NCI-H345 (cell line): ENCODE measurements at regions not wholly inside any gene's neighbourhood (a gene's known extent, or its start where the extent isn't known, plus 50 kb on each side); places are given as distances from the start of the nearest gene placed in this dataset.

Source experiments
- DNase-seq: peaks from one replicate; lab custom pipeline; 2025; lab: John Stamatoyannopoulos, UW

DNA sequence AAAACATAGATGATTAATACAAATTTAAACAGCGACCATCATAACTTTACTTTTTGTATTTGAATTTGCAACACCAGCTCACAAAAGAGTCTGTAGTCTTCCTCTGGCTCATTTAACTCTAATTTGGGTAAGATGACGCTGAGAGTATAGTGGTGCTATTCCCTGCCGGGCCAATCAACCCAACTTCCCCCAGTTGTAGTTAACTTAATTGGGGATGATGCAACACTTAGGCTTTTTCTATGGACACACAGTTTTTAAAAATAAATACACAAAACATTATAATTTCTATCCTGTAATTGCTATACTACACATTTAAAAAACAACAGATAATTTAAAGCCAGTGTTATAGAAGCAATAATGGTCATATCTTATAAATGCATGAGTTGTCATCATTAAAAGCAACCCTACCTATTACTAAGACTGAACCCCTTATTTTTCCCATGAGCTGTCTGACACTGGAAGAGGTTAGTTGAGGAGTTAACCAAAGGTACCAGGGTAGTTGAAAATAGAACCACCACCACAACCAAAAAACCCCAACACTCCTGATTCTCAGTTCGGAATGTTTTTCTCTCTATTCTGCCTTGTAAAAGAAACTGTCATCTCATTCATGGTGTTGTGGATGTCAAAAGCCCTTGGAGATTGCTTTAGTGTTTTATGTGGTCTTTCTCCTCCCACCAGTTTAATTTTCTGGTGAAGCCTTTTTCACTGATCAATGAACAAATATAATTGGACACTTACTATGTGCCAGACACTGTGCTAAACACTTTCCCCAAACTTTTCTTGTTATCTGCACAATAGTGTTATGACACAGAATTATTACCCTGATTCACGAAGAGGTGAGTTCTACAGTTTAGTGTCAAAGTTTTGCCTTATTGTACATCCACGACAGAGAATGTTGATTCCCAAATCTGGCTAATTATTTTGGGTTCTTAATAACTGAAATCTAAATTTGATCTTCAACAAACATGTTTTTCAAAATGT, 61.5 kb upstream of the RAPGEF2 start:
- no peak for DNase-seq

DNA sequence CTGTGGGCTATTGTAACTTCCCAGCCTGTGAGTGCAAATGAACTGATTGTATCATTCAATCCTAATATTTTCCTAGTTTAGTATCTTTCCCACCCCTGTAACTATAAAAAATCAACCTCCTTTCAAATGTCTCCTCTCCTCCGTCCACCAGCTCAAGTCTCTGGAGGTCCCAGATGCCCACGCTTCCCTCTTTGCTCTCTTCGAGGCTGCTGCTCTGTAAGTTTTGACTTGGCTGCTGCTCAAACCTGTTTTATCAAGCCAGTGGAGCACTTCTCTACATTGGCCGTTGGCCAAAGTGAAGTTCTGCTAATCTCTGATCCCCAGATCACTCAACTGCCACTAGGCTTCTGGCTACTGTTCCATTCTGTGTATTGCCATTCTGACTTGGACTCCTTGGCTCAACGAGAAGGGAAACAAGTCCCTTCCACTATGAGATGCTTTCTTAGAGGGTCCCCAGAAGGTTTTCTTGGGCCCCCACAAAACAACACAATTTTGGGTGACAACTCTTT, 60.7 kb upstream of the RAPGEF2 start:
- DNase-seq, result peak; percentile 39

DNA sequence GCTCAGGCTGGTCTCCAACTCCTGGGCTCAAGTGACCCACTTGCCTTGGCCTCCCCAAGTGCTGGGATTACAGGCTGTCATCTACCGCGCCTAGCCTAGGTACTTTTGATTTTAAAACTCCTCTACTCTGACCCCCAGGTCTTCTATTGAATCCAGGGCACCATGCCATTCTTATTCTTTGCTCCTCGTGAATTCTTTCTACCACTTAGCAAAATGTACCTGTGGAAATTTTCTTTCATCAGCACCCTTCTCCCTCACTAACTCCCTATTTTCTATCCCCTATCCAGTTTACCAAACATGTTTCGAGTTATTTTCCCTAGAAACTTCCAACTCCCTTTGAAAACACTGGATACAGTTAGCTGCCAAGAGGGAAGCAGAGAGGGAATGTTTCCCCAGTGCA, 60.0 kb upstream of the RAPGEF2 start:
- no peak for DNase-seq

DNA sequence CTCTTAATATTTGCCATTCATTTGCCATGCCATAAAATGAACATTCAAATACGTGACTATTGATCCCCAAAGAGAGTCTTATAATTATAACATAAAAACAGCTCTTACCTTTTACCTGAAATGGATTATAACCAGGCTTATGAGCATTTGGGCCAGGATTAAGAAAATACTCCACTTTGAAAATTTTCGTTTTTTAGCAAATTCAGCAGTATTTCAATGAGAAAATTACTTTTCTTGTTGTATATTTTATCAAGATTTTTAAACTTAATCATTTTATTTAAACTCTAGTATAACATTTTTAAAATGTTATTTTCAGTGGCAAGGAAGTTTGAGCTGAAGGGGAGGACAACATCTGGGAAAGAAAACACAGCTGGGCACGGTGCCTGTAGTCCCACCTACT, 59.0 kb upstream of the RAPGEF2 start:
- no peak for DNase-seq

DNA sequence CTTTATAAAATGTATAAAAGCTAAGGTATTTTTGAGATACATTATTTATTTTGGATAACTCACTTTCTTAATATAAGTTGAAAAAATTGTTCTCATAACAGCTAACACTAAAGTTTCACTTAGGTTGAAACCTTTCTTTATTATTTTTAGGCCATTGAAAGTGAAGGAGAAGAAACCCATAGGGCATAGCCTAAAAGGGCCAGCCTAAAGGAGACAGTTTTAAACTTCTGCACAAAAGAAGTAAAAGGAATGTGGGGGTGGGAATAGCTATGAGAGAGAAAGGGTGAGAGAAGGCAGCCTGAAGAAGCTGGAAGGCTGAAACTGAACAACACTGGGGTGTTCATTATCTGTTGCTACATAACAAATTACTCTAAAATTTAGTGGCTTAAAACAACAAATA, 57.6 kb upstream of the RAPGEF2 start:
- no peak for DNase-seq

DNA sequence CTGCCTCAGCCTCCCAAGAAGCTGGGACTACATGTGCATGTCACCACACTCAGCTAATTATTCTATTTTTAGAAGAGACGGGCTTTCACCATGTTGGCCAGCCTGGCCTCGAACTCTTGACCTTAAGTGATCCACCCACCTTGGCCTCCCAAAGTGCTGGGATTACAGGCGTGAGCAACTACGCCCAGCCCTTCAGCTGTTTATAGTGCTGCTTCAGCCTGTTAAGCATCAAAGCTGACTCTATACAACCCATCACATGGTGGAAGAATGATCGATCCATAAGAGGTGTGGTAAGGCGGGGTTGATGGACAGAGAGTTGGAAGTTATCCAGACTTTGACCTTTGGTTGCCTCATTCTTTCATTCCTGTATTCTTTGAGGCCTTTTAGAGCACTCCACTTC, 56.2 kb upstream of the RAPGEF2 start:
- DNase-seq, result no peak

DNA sequence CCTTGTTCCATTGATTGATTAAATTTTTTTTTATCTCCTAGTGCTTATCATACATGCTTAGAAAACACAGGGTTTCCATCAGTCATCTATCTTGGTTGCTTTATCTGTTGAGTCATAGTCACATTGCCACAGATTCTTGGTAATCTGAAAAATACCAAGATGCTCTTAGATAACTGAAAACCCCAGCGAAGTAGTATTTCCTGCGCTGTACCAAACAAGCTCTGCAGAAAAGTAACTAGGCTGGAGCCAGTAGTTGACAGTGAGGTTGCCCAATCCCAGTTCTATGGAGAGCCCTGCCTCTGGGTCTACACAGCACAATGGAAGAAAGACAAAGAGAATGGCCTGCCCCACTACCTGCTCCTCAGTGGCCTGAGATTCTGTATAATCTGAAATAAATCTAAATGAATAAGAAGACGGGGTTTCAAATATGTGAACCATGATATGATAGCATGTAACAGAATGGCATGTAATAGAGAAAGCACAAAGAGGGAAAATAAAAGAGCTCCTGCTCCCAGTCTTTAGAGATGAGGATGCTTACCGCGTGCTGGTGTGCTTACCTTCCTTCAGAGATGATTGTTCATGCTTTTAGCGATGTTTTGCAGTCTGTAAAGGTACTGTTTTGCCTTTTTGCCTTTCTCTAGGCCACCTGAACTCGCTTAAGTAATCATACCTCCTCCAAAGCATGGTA, 55.3 kb upstream of the RAPGEF2 start:
- DNase-seq, result no peak

DNA sequence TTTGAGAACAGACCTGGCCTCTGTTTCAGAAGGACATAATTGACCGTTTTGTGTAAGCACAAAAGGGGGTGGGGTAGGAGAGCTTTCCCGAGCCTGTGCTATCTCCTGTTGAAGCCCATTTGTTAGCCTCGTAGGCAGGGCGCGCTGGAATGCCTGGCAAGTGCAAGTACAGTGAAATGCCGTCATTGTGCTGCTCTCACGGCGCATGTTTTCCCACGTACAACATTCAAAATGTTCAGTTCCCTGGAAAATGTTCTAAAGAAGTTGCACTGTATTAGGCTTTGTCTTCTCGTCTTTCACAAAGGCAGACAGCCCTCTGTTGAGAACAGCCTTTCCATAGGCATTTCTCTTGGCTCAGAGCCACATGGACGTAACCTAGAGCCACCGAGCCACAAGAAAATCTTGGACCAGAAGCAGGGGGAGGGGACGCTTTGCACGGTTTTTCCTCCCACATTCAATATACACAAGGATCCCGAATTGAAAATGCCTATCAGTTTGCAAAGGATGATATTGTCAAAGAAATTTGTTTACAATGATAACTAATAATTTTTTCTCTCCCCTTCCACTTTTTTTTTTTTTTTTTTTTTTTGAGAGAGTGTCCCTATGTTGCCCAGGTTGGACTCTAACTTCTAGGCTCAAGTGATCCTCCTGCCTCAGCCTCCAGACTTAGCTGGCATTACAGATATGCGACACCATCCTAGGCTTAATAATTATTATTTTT, 54.6 kb upstream of the RAPGEF2 start:
- DNase-seq, result peak; percentile 50

DNA sequence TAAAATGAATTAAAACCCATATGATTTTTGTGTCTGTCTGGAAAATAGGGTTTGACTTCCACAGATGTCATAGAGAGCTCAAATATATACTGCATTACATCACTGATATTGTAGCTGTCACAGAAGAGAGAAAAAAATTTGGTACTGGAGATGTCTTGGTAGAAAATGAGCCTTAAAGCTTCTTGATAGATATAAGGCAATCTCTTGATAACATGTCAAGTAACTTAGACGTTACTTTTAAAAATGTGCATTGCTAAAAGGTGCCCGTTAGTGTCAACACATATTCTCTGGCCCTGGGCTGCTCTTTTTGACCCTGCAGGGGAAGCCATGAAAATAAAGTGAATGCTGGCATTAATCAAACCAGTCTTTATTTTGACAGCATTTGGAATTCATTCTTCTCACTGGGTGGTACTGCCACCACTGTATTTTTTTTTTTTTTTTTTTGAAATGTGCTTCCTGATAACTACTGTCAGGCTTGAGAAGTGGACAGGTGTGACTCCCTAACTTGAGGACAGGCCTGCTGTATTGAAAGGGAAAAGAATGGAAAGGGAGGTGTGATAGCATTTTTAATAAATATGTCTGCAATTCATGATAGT, 53.0 kb upstream of the RAPGEF2 start:
- DNase-seq, result no peak

DNA sequence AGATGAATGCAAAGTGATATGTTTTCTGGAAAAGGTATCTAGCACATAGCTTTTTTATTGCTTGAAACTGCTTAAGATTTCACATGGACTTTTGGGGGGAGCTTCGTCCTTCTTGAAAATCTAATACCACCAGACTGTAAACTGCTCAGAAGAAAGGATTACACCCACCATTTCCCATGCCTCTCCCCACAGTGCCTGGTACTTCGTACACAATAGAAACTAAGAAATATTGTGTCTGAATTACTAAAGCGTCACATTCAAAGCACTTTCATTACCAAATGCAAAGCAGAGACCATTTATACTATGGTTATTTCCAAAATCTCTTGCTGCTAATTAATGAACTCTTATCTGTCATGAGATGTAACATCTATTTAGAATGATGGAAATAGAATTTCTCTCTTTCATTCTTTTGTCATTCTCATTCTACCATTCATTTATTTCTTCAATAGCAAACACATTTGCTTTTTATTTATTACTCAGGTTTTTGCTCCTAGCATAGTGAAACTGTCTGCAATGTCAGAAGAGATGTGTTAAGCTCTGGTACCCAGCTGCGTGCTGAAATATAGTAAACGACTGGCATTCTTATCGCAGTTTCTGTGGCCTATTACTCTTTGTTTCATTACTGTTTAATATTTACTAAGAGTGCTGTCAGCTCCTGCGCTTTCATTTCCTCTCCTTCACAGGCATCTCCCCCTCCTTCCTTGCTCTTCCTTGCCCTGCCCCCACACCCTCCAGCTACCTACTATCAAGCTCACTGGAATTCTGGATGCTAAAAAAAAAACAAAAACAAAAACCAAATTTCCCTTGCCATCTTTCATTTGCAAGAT, 51.4 kb upstream of the RAPGEF2 start:
- DNase-seq, result no peak

DNA sequence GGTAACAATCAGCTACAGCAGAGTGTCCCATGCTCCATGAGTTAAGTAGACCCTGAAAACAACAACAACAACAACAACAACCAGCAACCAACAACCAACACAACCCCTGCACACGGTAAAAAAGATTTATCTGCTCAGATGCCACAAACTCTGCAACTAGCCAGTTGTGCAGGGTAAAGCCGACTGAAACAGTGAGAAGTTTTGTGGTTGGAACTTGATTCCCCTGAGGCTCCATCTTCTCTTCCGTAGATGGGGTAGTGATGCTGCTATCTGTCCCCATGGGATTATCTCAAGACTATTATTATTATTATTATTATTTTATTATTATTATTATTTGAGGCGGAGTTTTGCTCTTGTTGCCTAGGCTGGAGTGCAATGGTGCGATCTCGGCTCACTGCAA, 50.6 kb upstream of the RAPGEF2 start:
- DNase-seq, result no peak
